NT2/D1 (cell line): ENCODE measurements at regions not wholly inside any gene's neighbourhood (a gene's known extent, or its start where the extent isn't known, plus 50 kb on each side); places are given as distances from the start of the nearest gene placed in this dataset.

ENCODE experiments used
- DNase-seq: peaks from one replicate; pipeline ENCODE4 v3.0.0-alpha.2; 2011; ENCODE audit warnings: low read depth, low spot score
- H3K27me3 ChIP-seq: 2 replicates; pipeline ENCODE4 v1.6.0; 2011; ENCODE audit warnings: mild to moderate bottlenecking; ENCODE audit not compliant: insufficient read length, insufficient read depth
- H3K36me3 ChIP-seq: 2 replicates; pipeline ENCODE4 v1.6.1; 2011; ENCODE audit warnings: mild to moderate bottlenecking, low read length, mixed read lengths; ENCODE audit not compliant: insufficient read depth, insufficient read length
- H3K4me1 ChIP-seq: 2 replicates; pipeline ENCODE4 v1.5.1; 2011; ENCODE audit not compliant: insufficient read depth, insufficient read length
- H3K4me3 ChIP-seq: 2 replicates; pipeline ENCODE4 v1.5.1; 2011; ENCODE audit warnings: low read depth; ENCODE audit not compliant: insufficient read length
- H3K9ac ChIP-seq: 2 replicates; pipeline ENCODE4 v1.6.0; 2011; ENCODE audit warnings: low read depth; ENCODE audit not compliant: insufficient read length
- H3K9me3 ChIP-seq: 2 replicates; pipeline ENCODE4 v1.5.1; 2011; ENCODE audit warnings: mild to moderate bottlenecking, low read length; ENCODE audit not compliant: insufficient read depth
- SUZ12 ChIP-seq: IDR thresholded peaks from 2 replicates; pipeline ENCODE4 v1.6.1; 2011; ENCODE audit not compliant: insufficient read length, insufficient read depth; ENCODE audit errors: extremely low read depth
- YY1 ChIP-seq: IDR thresholded peaks from 2 replicates; pipeline ENCODE4 v1.6.1; 2011; ENCODE audit not compliant: insufficient read length, insufficient read depth
- ZNF274 ChIP-seq: IDR thresholded peaks from 2 replicates; pipeline ENCODE4 v1.6.1; 2011; ENCODE audit warnings: mild to moderate bottlenecking, low read depth, low read length

DNA sequence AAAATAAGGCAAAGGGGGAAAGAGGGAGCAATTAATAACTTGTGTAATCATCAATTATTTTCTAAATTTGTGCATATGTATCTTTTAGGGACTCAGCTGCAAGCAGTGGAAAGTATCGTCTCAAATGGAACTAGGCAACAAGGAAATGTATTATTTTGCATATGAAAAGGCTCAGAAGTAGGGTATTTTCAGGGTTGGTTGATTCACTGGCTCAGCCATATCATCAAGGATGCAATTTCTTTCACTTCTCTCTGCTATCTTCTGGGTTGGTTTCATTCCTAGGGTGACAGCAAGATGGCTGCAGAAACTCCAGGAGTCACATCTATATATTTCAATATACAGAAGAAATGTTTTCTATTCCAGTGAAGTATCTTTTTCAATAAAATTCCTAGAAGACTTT, 509.8 kb downstream of the DMAC1 start:
- H3K9ac ChIP-seq: no peak overlapping the region
- no peaks in the 10 kb centered on the region for H3K27me3 ChIP-seq
- TF ChIP-seq SUZ12 (no peak), ZNF274 (no peak), YY1 (no peak)
- H3K4me1 ChIP-seq: no peaks in the 10 kb centered on the region
- H3K36me3 ChIP-seq: no peaks in the 10 kb centered on the region
- H3K4me3 ChIP-seq: no peak overlapping the region
- H3K9me3 ChIP-seq: no peaks in the 10 kb centered on the region
- no peak for DNase-seq

DNA sequence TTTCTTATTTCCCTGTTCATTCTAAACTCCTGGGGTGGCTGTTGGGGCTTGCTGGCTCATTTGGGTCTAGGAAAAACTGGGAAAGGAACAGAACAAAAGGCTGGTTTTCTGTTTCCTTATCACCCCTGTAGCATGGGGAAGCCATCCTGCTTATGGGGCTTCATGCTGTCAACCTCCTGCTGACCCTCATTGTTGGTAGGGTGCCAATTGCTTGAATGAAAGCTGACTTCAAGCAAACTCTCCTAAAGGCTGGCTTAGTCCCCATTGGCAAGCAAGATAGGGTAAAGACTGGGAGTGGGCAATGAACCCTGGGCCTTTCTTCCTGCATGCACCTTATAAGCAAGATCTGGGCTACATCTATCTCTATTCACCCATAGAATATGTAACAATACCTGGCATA, 511.6 kb downstream of the DMAC1 start:
- TF ChIP-seq ZNF274 (no peak), YY1 (no peak), SUZ12 (no peak)
- no peak for DNase-seq
- H3K9me3 ChIP-seq: no peaks in the 10 kb centered on the region; the same call in 1 of the 2 replicates
- no peak overlapping the region for H3K9ac ChIP-seq
- H3K4me3 ChIP-seq: no peak overlapping the region
- no peaks in the 10 kb centered on the region for H3K36me3 ChIP-seq
- no peaks in the 10 kb centered on the region for H3K27me3 ChIP-seq
- no peaks in the 10 kb centered on the region for H3K4me1 ChIP-seq

DNA sequence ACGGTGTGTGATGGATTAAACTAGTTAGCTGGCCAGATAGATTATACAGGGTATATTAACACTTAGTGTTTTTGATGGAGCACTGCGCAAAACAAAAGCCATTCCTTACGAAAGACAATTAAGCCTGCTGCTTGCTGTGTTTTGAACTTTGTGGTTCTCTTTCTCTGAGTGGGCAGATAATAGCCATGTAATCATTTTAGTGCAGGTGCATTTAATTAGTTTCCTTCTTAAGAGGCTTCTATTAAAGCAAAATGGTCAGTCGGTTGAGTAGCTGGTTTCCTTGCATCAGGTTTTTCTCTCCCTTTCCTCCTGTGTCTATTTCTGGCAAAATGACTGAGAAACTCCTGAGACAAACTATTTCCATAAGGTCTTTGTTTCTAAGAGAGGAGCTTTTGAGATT, 512.5 kb downstream of the DMAC1 start:
- no peak overlapping the region for H3K4me3 ChIP-seq
- no peaks in the 10 kb centered on the region for H3K27me3 ChIP-seq
- H3K36me3 ChIP-seq: no peaks in the 10 kb centered on the region
- no peak for TF ChIP-seq SUZ12
- no peak for TF ChIP-seq ZNF274
- no peak for TF ChIP-seq YY1
- H3K9me3 ChIP-seq: no peaks in the 10 kb centered on the region; the same call in 1 of the 2 replicates
- DNase-seq: no peak
- no peak overlapping the region for H3K9ac ChIP-seq
- H3K4me1 ChIP-seq: no peaks in the 10 kb centered on the region

- DNase-seq: no peak
- Histone ChIP-seq H3K36me3 (no peaks in the 10 kb centered on the region), H3K4me1 (no peaks in the 10 kb centered on the region), H3K9me3 (no peaks in the 10 kb centered on the region; the same call in 1 of the 2 replicates), H3K9ac (no peak overlapping the region), H3K4me3 (no peak overlapping the region), H3K27me3 (no peaks in the 10 kb centered on the region)
- TF ChIP-seq ZNF274: no peak
- no peak for TF ChIP-seq YY1
Measured at GRCh38 chr9:7286101-7286500, 513.5 kb downstream of the DMAC1 start.

- no peaks in the 10 kb centered on the region for H3K36me3 ChIP-seq
Measured at GRCh38 chr9:7285199-7285598, 514.4 kb downstream of the DMAC1 start.

GRCh38 chr9:7284517-7284916, 515.1 kb downstream of the DMAC1 start:
- no peaks in the 10 kb centered on the region for H3K4me1 ChIP-seq
- TF ChIP-seq YY1 (no peak), SUZ12 (no peak), ZNF274 (no peak)
- no peaks in the 10 kb centered on the region for H3K36me3 ChIP-seq
- no peaks in the 10 kb centered on the region; the same call in 1 of the 2 replicates for H3K9me3 ChIP-seq
- no peak overlapping the region for H3K9ac ChIP-seq
- H3K4me3 ChIP-seq: no peak overlapping the region
- no peaks in the 10 kb centered on the region for H3K27me3 ChIP-seq
- DNase-seq: peak; percentile 35

More at GRCh38 chr9:7285199-7285598, 514.4 kb downstream of the DMAC1 start:
- Histone ChIP-seq H3K4me1 (no peaks in the 10 kb centered on the region), H3K9ac (no peak overlapping the region), H3K27me3 (no peaks in the 10 kb centered on the region), H3K9me3 (no peaks in the 10 kb centered on the region; the same call in 1 of the 2 replicates), H3K4me3 (no peak overlapping the region)
- TF ChIP-seq ZNF274 (no peak), YY1 (no peak), SUZ12 (no peak)
- no peak for DNase-seq

- no peak overlapping the region for H3K4me3 ChIP-seq
- H3K9ac ChIP-seq: no peak overlapping the region
- no peaks in the 10 kb centered on the region for H3K27me3 ChIP-seq
- H3K36me3 ChIP-seq: no peaks in the 10 kb centered on the region
- DNase-seq: no peak
- no peaks in the 10 kb centered on the region; the same call in 1 of the 2 replicates for H3K9me3 ChIP-seq
- TF ChIP-seq SUZ12 (no peak), ZNF274 (no peak), YY1 (no peak)
- H3K4me1 ChIP-seq: no peaks in the 10 kb centered on the region
Measured at GRCh38 chr9:7284117-7284516, 515.5 kb downstream of the DMAC1 start.

- no peaks in the 10 kb centered on the region for H3K36me3 ChIP-seq
- H3K4me1 ChIP-seq: no peaks in the 10 kb centered on the region
- TF ChIP-seq ZNF274 (no peak), SUZ12 (no peak), YY1 (no peak)
- H3K4me3 ChIP-seq: no peak overlapping the region
- no peak overlapping the region for H3K9ac ChIP-seq
- H3K27me3 ChIP-seq: no peaks in the 10 kb centered on the region
- DNase-seq: no peak
- no peaks in the 10 kb centered on the region for H3K9me3 ChIP-seq
Measured at GRCh38 chr9:7273575-7273974, 515.8 kb downstream of the KDM4C start.
